Mesenchymal stem cell (in vitro differentiated cells and primary cell): ENCODE measurements at regions not wholly inside any gene's neighbourhood (a gene's known extent, or its start where the extent isn't known, plus 50 kb on each side); places are given as distances from the start of the nearest gene placed in this dataset.

Source experiments
- DNase-seq: peaks from one replicate; pipeline ENCODE4 v3.0.0-alpha.2; 2013
- H2AFZ ChIP-seq: one replicate; pipeline ENCODE4 v1.6.1; 2013; ENCODE audit warnings: low read depth, mild to moderate bottlenecking, control low read depth, inconsistent platforms, low read length, moderate library complexity
- H2AK5ac ChIP-seq: 2 replicates; pipeline ENCODE4 v1.6.1; 2013; ENCODE audit warnings: low read length, moderate library complexity, mild to moderate bottlenecking, inconsistent platforms; ENCODE audit not compliant: severe bottlenecking
- H2BK120ac ChIP-seq: one replicate; pipeline ENCODE4 v1.6.1; 2013; ENCODE audit warnings: low read depth, mild to moderate bottlenecking, inconsistent platforms, low read length, moderate library complexity
- H2BK12ac ChIP-seq, 2 experiments: one replicate each; pipeline ENCODE4 v1.6.1; 2013; ENCODE audit warnings: inconsistent platforms in 2 of 2, low read length in 2 of 2, mild to moderate bottlenecking in 2 of 2, moderate library complexity in 2 of 2, control low read depth in 1 of 2
- H2BK15ac ChIP-seq: one replicate; pipeline ENCODE4 v1.6.1; 2013; ENCODE audit warnings: mild to moderate bottlenecking, low read depth, inconsistent platforms; ENCODE audit not compliant: poor library complexity, severe bottlenecking
- H2BK5ac ChIP-seq: 2 replicates; pipeline ENCODE4 v1.6.1; 2013; ENCODE audit warnings: low read depth, mild to moderate bottlenecking, low read length, control low read depth, inconsistent platforms; ENCODE audit not compliant: poor library complexity, severe bottlenecking
- H3K14ac ChIP-seq, 2 experiments: one replicate each; pipeline ENCODE4 v1.6.1; 2013; ENCODE audit warnings: inconsistent platforms in 2 of 2, low read length in 2 of 2, control low read depth in 1 of 2, mild to moderate bottlenecking in 1 of 2, moderate library complexity in 1 of 2
- H3K18ac ChIP-seq, 2 experiments: one replicate each; pipeline ENCODE4 v1.6.1; 2013; ENCODE audit warnings: inconsistent platforms in 2 of 2, low read length in 2 of 2, control low read depth in 1 of 2, low read depth in 1 of 2, mild to moderate bottlenecking in 1 of 2
- H3K23ac ChIP-seq, 2 experiments: one replicate each; pipeline ENCODE4 v1.6.1; 2013; ENCODE audit warnings: inconsistent platforms in 2 of 2, low read length in 2 of 2, mild to moderate bottlenecking in 2 of 2, moderate library complexity in 2 of 2, control low read depth in 1 of 2
- H3K27ac ChIP-seq: 2 replicates; pipeline ENCODE4 v1.5.1; 2013; ENCODE audit warnings: mild to moderate bottlenecking, moderate library complexity, low read length, control low read depth, inconsistent platforms; ENCODE audit not compliant: poor library complexity, severe bottlenecking
- H3K27me3 ChIP-seq, 2 experiments: 2 replicates each; pipeline versions ENCODE4 v1.6.1 to v1.7.0; 2013; ENCODE audit warnings: low read length in 2 of 2, mild to moderate bottlenecking in 2 of 2, moderate library complexity in 2 of 2, control low read depth in 1 of 2, inconsistent platforms in 1 of 2; ENCODE audit not compliant: control insufficient read depth in 1 of 2, insufficient read depth in 1 of 2
- H3K36me3 ChIP-seq, 2 experiments: 2 replicates each; pipeline versions ENCODE4 v1.6.1 to v1.7.0; 2013; ENCODE audit warnings: low read length in 2 of 2, control low read depth in 1 of 2, inconsistent platforms in 1 of 2, low read depth in 1 of 2, mild to moderate bottlenecking in 1 of 2; ENCODE audit not compliant: insufficient read depth in 2 of 2, control insufficient read depth in 1 of 2
- H3K4ac ChIP-seq, 2 experiments: one replicate each; pipeline ENCODE4 v1.6.1; 2013; ENCODE audit warnings: inconsistent platforms in 2 of 2, low read length in 2 of 2, mild to moderate bottlenecking in 2 of 2, moderate library complexity in 2 of 2, control low read depth in 1 of 2, low read depth in 1 of 2
- H3K4me1 ChIP-seq: 2 replicates; pipeline ENCODE4 v1.6.1; 2013; ENCODE audit warnings: low read depth, low read length, control low read depth; ENCODE audit not compliant: control insufficient read depth, insufficient read depth
- H3K4me2 ChIP-seq: 2 replicates; pipeline ENCODE4 v1.6.1; 2013; ENCODE audit warnings: low read length, mild to moderate bottlenecking, inconsistent platforms; ENCODE audit not compliant: poor library complexity, severe bottlenecking
- H3K4me3 ChIP-seq, 2 experiments: 2 replicates each; pipeline versions ENCODE4 v1.5.1 to v1.7.0; 2013; ENCODE audit warnings: low read length in 2 of 2, mild to moderate bottlenecking in 2 of 2, control low read depth in 1 of 2, low read depth in 1 of 2; ENCODE audit not compliant: insufficient read depth in 1 of 2
- H3K79me1 ChIP-seq: replicated peaks from 2 replicates; pipeline ENCODE4 v1.6.1; 2013; ENCODE audit warnings: mild to moderate bottlenecking, control low read depth, low read length, inconsistent platforms; ENCODE audit not compliant: poor library complexity, severe bottlenecking
- H3K9ac ChIP-seq: 2 replicates; pipeline ENCODE4 v1.7.0; 2013; ENCODE audit warnings: mild to moderate bottlenecking, low read length, moderate library complexity
- H3K9me3 ChIP-seq: 2 replicates; pipeline ENCODE4 v1.7.0; 2013; ENCODE audit warnings: mild to moderate bottlenecking, low read length; ENCODE audit not compliant: control insufficient read depth
- H4K8ac ChIP-seq: one replicate; pipeline ENCODE4 v1.6.1; 2013; ENCODE audit warnings: inconsistent platforms, mild to moderate bottlenecking, low read length, moderate library complexity
- H4K91ac ChIP-seq: one replicate; pipeline ENCODE4 v1.6.1; 2013; ENCODE audit warnings: mild to moderate bottlenecking, low read length, inconsistent platforms
- WGBS: methylation state at CpG from one replicate; pipeline ENCODE4 v1.1.7; 2013; ENCODE audit warnings: mixed read lengths; 5-methylcytosine and 5-hydroxymethylcytosine counted together

DNA sequence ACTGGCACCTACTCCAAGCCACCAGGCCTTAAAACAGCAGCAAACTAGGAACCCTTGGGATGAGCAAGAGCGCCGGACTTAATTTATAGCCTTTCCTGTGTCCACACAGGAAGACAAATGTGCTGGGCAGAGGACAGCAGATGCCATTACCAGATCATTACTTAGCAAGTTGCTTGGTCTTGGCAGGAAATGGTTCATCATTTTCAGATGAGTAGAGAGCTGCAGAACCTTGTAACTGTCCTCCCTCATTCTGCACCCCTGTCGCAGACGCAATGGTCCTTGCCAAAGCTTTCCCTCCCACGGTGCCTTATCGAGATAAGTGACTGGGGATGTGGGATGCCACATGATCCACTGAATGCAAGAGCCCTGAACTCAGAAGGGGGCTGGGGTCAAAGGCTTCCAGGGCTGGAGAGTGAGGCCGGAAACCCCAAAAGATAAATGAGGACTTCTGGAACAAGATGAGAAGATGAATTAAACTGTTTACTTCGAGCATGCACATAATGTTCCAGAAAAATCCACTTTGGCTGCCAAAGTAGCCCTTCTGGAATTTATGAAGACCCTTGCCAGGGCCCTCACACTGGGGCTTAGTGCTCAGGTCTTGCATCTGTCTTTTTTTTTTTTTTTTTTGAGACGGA, 145.6 kb upstream of the ZNF32 start:
- Histone ChIP-seq H2BK120ac (peak overlapping the region; percentile 75), H3K4me2 (no peak overlapping the region), H3K18ac (peak overlapping the region in 1 of 2 experiments; percentile 53), H3K23ac (no peak overlapping the region), H2BK12ac (no peak overlapping the region), H4K8ac (peak overlapping the region; percentile 87), H3K36me3 (no peaks in the 10 kb centered on the region), H2BK5ac (no peak overlapping the region), H2BK15ac (no peak overlapping the region), H3K79me1 (no peaks in the 10 kb centered on the region), H3K14ac (no peak overlapping the region), H3K27ac (no peak overlapping the region), H3K27me3 (peaks cover 5% of the 10 kb centered on the region in 2 experiments), H3K4ac (peak overlapping the region; percentile 4 to 35), H2AK5ac (no peak overlapping the region), H3K9ac (no peak overlapping the region), H3K4me3 (no peak overlapping the region), H4K91ac (peak overlapping the region; percentile 73), H2AFZ (no peak overlapping the region), H3K4me1 (peaks cover 2% of the 10 kb centered on the region), H3K9me3 (no peaks in the 10 kb centered on the region)
- DNase-seq: peak; percentile 86
- 27% methylated on average over 9 of the region's 9 CpGs for WGBS

DNA sequence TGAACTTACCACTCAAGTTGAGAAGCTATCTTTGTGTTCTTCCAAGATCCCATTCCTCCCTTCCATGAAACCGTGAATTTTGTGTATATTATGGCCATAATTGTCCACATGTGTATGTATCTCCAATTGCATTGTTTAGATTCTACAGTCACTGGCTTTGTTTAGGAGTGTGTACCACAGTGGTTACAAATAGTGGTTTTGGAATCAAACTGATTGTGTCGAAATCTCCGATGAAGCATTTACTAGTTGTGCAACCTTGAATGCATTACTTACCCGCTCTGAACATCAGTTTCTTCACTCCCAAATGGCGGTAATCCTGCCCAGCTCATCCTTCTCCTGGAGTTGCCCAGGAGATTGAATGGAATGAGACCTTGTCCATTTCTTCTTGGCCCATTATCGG, 145.0 kb upstream of the ZNF32 start:
- Histone ChIP-seq H3K79me1 (no peaks in the 10 kb centered on the region), H3K14ac (no peak overlapping the region), H2BK12ac (peak overlapping the region in 1 of 2 experiments; percentile 11), H2BK5ac (no peak overlapping the region), H3K4me2 (no peak overlapping the region), H3K4me3 (no peak overlapping the region), H3K27ac (no peak overlapping the region), H4K8ac (peak overlapping the region; percentile 87), H3K4me1 (peaks cover 2% of the 10 kb centered on the region), H2BK15ac (no peak overlapping the region), H2AFZ (no peak overlapping the region), H3K9me3 (no peaks in the 10 kb centered on the region), H3K4ac (peak overlapping the region; percentile 4 to 35), H3K27me3 (peaks cover 4 to 5% of the 10 kb centered on the region in 2 experiments), H4K91ac (peak overlapping the region; percentile 73), H3K18ac (peak overlapping the region; percentile 37 to 53), H3K9ac (no peak overlapping the region), H3K23ac (no peak overlapping the region), H3K36me3 (no peaks in the 10 kb centered on the region), H2AK5ac (no peak overlapping the region), H2BK120ac (peak overlapping the region; percentile 75)
- 59% methylated on average over 6 of the region's 6 CpGs for WGBS
- DNase-seq: peak; percentile 89

DNA sequence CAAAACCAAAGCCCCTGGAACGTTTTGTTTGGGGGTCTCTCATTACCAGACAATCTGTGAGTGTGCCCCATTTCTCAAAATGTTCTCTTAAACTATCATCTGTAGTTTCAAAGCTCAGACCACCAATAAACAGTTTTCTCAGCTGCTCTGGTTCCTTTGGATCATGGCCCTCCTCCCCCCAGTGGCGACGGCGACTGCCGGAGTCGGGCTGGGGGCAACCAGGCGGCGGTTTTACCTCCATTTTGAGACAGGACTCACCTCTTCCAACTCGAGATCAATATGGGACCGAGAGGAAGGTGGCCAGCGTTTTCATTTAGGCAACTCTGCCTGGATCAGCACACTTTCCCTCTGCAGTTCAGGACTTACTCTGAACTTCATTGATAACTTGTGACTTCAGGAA, 141.5 kb upstream of the ZNF32 start:
- no peak overlapping the region for H2BK15ac ChIP-seq
- WGBS: 90% methylated on average over 11 of the region's 11 CpGs

DNA sequence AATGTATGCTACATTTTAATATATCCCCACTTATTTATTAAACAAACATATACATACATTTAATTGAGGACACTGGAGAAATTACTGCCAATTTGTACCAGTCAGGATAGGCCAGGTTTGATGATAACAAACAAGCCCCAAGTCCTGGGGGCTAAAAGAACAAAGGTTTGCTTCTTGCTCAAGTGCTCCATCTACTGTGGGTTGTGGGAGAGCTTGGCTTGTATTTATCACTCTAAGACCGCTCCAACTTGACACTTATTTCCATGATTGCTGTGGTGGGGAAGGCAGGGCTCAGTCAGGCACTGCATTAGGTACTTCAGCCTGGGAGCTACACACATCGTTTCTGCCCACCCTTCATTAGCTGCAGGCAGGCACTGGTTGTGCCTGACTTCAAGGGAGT, 136.6 kb upstream of the ZNF32 start:
- Histone ChIP-seq H2BK15ac (no peak overlapping the region), H3K4me2 (no peak overlapping the region), H3K27ac (no peak overlapping the region), H3K4me3 (no peak overlapping the region), H2AK5ac (peak overlapping the region; percentile 6), H3K9me3 (no peaks in the 10 kb centered on the region), H2AFZ (no peak overlapping the region), H3K4ac (no peak overlapping the region), H3K79me1 (no peaks in the 10 kb centered on the region), H3K4me1 (peaks cover 3% of the 10 kb centered on the region), H3K9ac (no peak overlapping the region), H3K27me3 (peaks cover 3 to 7% of the 10 kb centered on the region in 2 experiments), H4K8ac (peak overlapping the region; percentile 48), H3K18ac (peak overlapping the region; percentile 24 to 40), H3K14ac (no peak overlapping the region), H4K91ac (peak overlapping the region; percentile 94), H3K23ac (no peak overlapping the region), H2BK120ac (no peak overlapping the region), H2BK12ac (peak overlapping the region in 1 of 2 experiments; percentile 71), H2BK5ac (no peak overlapping the region), H3K36me3 (no peaks in the 10 kb centered on the region)
- DNase-seq: no peak
- WGBS: 61% methylated on average over 2 of the region's 2 CpGs

More for the DNA sequence above, 141.5 kb upstream of the ZNF32 start:
- Histone ChIP-seq H2BK5ac (no peak overlapping the region), H3K27me3 (peaks cover 4 to 5% of the 10 kb centered on the region in 2 experiments), H4K91ac (no peak overlapping the region), H3K36me3 (no peaks in the 10 kb centered on the region), H4K8ac (no peak overlapping the region), H3K4me3 (no peak overlapping the region), H2BK120ac (no peak overlapping the region), H2BK12ac (no peak overlapping the region), H3K4me1 (no peaks in the 10 kb centered on the region), H3K9me3 (no peaks in the 10 kb centered on the region), H2AFZ (no peak overlapping the region), H3K4ac (peak overlapping the region in 1 of 2 experiments; percentile 75), H3K4me2 (no peak overlapping the region), H3K23ac (no peak overlapping the region), H2AK5ac (no peak overlapping the region), H3K14ac (no peak overlapping the region), H3K9ac (no peak overlapping the region), H3K27ac (no peak overlapping the region), H3K18ac (no peak overlapping the region), H3K79me1 (no peaks in the 10 kb centered on the region)
- DNase-seq: no peak
